RWPE1 (cell line): ENCODE measurements at regions not wholly inside any gene's neighbourhood (a gene's known extent, or its start where the extent isn't known, plus 50 kb on each side); places are given as distances from the start of the nearest gene placed in this dataset.

Experiments used
- CTCF ChIA-PET: fragments of 350-600 bp; sonication (Branson Sonifier 250); formaldehyde crosslinking; extraction: SDS; loops from one replicate; lab custom pipeline; 2021; lab: Yijun Ruan, JAX
- POLR2A ChIA-PET: fragments of 400-600 bp; formaldehyde crosslinking; extraction: SDS; loops from one replicate; lab custom pipeline; 2020; ENCODE audit warnings: antibody characterized with exemption; ENCODE audit not compliant: low non-redundant PET; lab: Yijun Ruan, JAX
- DNase-seq: peaks from one replicate; pipeline ENCODE4 v3.0.0; 2012; ENCODE audit warnings: low spot score
- H3K27ac ChIP-seq: fragments of 450-650 bp; 2 replicates; pipeline ENCODE4 v1.5.1; 2017
- CTCF ChIP-seq: fragments of 450-650 bp; conservative IDR thresholded peaks from 2 replicates; pipeline ENCODE4 v1.5.1; 2017; ENCODE audit warnings: low read depth, mild to moderate bottlenecking

- CTCF ChIA-PET = no interaction called here
- POLR2A ChIA-PET = no interaction called here
- no peak for DNase-seq
- H3K27ac ChIP-seq = no peak overlapping the region
- TF ChIP-seq CTCF = no peak
These were observed 54.8 kb upstream of the GJA8 start for GRCh38 chr1:147847831-147848230.

GRCh38 chr1:147849098-147849895 is 53.3 kb upstream of the GJA8 start:
- no peak for TF ChIP-seq CTCF
- ChIA-PET CTCF (no interaction called here), POLR2A (no interaction called here)
- H3K27ac ChIP-seq = no peak overlapping the region
- no peak for DNase-seq

GRCh38 chr1:147850737-147851136 is 51.9 kb upstream of the GJA8 start:
- no peak overlapping the region for H3K27ac ChIP-seq
- CTCF ChIA-PET = no interaction called here
- no peak for TF ChIP-seq CTCF
- DNase-seq = no peak
- POLR2A ChIA-PET = no interaction called here

GRCh38 chr1:147851149-147851548 is 51.4 kb upstream of the GJA8 start:
- ChIA-PET CTCF (no interaction called here), POLR2A (no interaction called here)
- no peak for TF ChIP-seq CTCF
- H3K27ac ChIP-seq = no peak overlapping the region
- peak; percentile 53 for DNase-seq

- POLR2A ChIA-PET = no interaction called here
- H3K27ac ChIP-seq = no peak overlapping the region
- DNase-seq = no peak
- TF ChIP-seq CTCF = no peak
- CTCF ChIA-PET = interaction anchor here (0.7 kb wide), 1 partner anchor 12 kb away, joined by 3 read pairs; no protein-coding TSS in a partner anchor
These were observed 49.8 kb upstream of the GJA8 start for GRCh38 chr1:147852706-147853225.
